HepG2 (cell line): ENCODE measurements at regions not wholly inside any gene's neighbourhood (a gene's known extent, or its start where the extent isn't known, plus 50 kb on each side); places are given as distances from the start of the nearest gene placed in this dataset.

Experiments
- ATAC-seq: fragments of 200-7000 bp; cut with Tn5 transposase; 3 replicates; pipeline ENCODE4 v1.9.1; 2020; ENCODE audit warnings: mild to moderate bottlenecking, moderate library complexity
- BruUV-seq: library from RNA; stranded (reverse); fragments of 400-500 nt; replicated peaks from 2 replicates; lab custom pipeline; 2021; lab: Mats Ljungman, UMichigan
- CTCF ChIA-PET: fragments of 300-600 bp; formaldehyde crosslinking; extraction: SDS; loops from one replicate; lab custom pipeline; 2021; ENCODE audit warnings: low total read pairs, inconsistent platforms, low intra/inter-chr PET ratio; lab: Yijun Ruan, JAX
- POLR2A ChIA-PET: fragments of 350-600 bp; sonication (Branson Sonifier 250); formaldehyde crosslinking; loops from one replicate; lab custom pipeline; 2020; ENCODE audit warnings: antibody characterized with exemption, inconsistent platforms; lab: Yijun Ruan, JAX
- DNase-seq: peaks from one replicate; pipeline ENCODE4 v3.0.0-alpha.2; 2015; ENCODE audit warnings: low spot score
- FAIRE-seq: peaks from 3 replicates; lab custom pipeline; 2011; peaks lifted over from hg19 to GRCh38; lab: Jason Lieb, UNC
- H2AFZ ChIP-seq: one replicate; pipeline ENCODE4 v1.6.1; 2011; ENCODE audit warnings: low read length, inconsistent platforms
- H3K27ac ChIP-seq: fragments of 300-600 bp; 3 replicates; pipeline ENCODE4 v1.8.0; 2011; ENCODE audit warnings: mixed run types, mild to moderate bottlenecking, mixed read lengths, low read length, inconsistent platforms; ENCODE audit not compliant: insufficient read depth; ENCODE audit errors: extremely low read length
- H3K27me3 ChIP-seq, 2 experiments: fragments of 200-600 bp in 1 of 2; 2 replicates in 1 of 2; 3 replicates in 1 of 2; pipeline versions ENCODE4 v1.6.0 to v1.8.0; 2011; ENCODE audit warnings: low read length in 2 of 2, mild to moderate bottlenecking in 2 of 2, moderate library complexity in 2 of 2, inconsistent platforms in 1 of 2; ENCODE audit not compliant: insufficient read depth in 2 of 2, control insufficient read depth in 1 of 2
- H3K36me3 ChIP-seq, 2 experiments: fragments of 200-600 bp in 1 of 2; replicated peaks in 1 of 2; 2 replicates in 1 of 2; 3 replicates in 1 of 2; pipeline versions ENCODE4 v1.5.1 to v1.8.0; 2011; ENCODE audit warnings: low read length in 2 of 2, inconsistent platforms in 1 of 2; ENCODE audit not compliant: insufficient read depth in 2 of 2, control insufficient read depth in 1 of 2
- H3K4me1 ChIP-seq: 2 replicates; pipeline ENCODE4 v1.5.1; 2012; ENCODE audit warnings: low read length, inconsistent platforms; ENCODE audit not compliant: insufficient read depth
- H3K4me2 ChIP-seq: 2 replicates; pipeline ENCODE4 v1.6.0; 2011; ENCODE audit warnings: low read depth, low read length, inconsistent platforms
- H3K4me3 ChIP-seq, 3 experiments: fragments of 200-600 bp in 1 of 3; sonication (generic), shearing (Covaris generic) in 1 of 3; replicated peaks in 1 of 3; 2 replicates each; pipeline ENCODE4 v1.5.1; 2011 to 2016; ENCODE audit warnings: low read length in 3 of 3, inconsistent platforms in 2 of 3, low read depth in 2 of 3, mild to moderate bottlenecking in 2 of 3, control low read depth in 1 of 3, mixed read lengths in 1 of 3; ENCODE audit not compliant: insufficient read depth in 1 of 3
- H3K79me2 ChIP-seq: one replicate; pipeline ENCODE4 v1.6.1; 2011; ENCODE audit warnings: low read length, inconsistent platforms; ENCODE audit not compliant: insufficient read depth
- H3K9ac ChIP-seq: 2 replicates; pipeline ENCODE4 v1.6.0; 2011; ENCODE audit warnings: mild to moderate bottlenecking, low read depth, low read length, inconsistent platforms; ENCODE audit not compliant: insufficient read depth
- H3K9me3 ChIP-seq: 2 replicates; pipeline ENCODE4 v1.5.1; 2012; ENCODE audit warnings: mild to moderate bottlenecking, low read length
- H4K20me1 ChIP-seq: 2 replicates; pipeline ENCODE4 v1.6.0; 2011; ENCODE audit warnings: inconsistent platforms, mild to moderate bottlenecking, low read length, moderate library complexity; ENCODE audit not compliant: insufficient read depth
- DNMT3B ChIP-seq: conservative IDR thresholded peaks from 2 replicates; pipeline ENCODE4 v1.6.1; 2016; ENCODE audit warnings: missing biosample characterization, control low read depth
- FOXP4 ChIP-seq: sonication (generic); formaldehyde crosslinking; IDR thresholded peaks from 2 replicates; pipeline ENCODE4 v1.4.0; 2020; ENCODE audit warnings: missing genetic modification reagents
- GTF2F1 ChIP-seq: fragments of 150-350 bp; IDR thresholded peaks from 2 replicates; pipeline ENCODE4 v1.6.1; 2014; ENCODE audit warnings: low read length
- GZF1 ChIP-seq: sonication (generic); formaldehyde crosslinking; IDR thresholded peaks from 2 replicates; pipeline ENCODE4 v1.5.1; 2020; ENCODE audit warnings: mild to moderate bottlenecking, missing genetic modification reagents
- HIVEP1 ChIP-seq: sonication (generic); formaldehyde crosslinking; IDR thresholded peaks from 2 replicates; pipeline ENCODE4 v1.4.0; 2020; ENCODE audit warnings: mild to moderate bottlenecking, missing genetic modification reagents
- HMG20B ChIP-seq: conservative IDR thresholded peaks from 2 replicates; pipeline ENCODE4 v1.6.1; 2016; ENCODE audit warnings: missing genetic modification reagents, missing compliant biosample characterization
- POLR2A ChIP-seq, 2 experiments: IDR thresholded peaks; 2 replicates each; pipeline ENCODE4 v1.6.1; 2011; ENCODE audit warnings: low read depth in 2 of 2, low read length in 2 of 2, mild to moderate bottlenecking in 1 of 2, moderate library complexity in 1 of 2; ENCODE audit not compliant: insufficient read depth in 1 of 2
- SNAPC2 ChIP-seq: sonication (generic); formaldehyde crosslinking; IDR thresholded peaks from 2 replicates; pipeline ENCODE4 v1.8.1; 2022; ENCODE audit warnings: mild to moderate bottlenecking, missing genetic modification reagents
- ZEB1 ChIP-seq: IDR thresholded peaks from 2 replicates; pipeline ENCODE4 v1.6.1; 2012; ENCODE audit warnings: mild to moderate bottlenecking, low read depth, inconsistent platforms; ENCODE audit not compliant: insufficient replicate concordance
- ZKSCAN5 ChIP-seq: sonication (generic); formaldehyde crosslinking; IDR thresholded peaks from 2 replicates; pipeline ENCODE4 v1.5.1; 2020; ENCODE audit warnings: mild to moderate bottlenecking, missing genetic modification reagents
- ZNF367 ChIP-seq: sonication (generic); formaldehyde crosslinking; IDR thresholded peaks from 2 replicates; pipeline ENCODE4 v1.4.0; 2020; ENCODE audit warnings: missing genetic modification reagents, borderline replicate concordance
- ZNF549 ChIP-seq: sonication (generic); formaldehyde crosslinking; IDR thresholded peaks from 2 replicates; pipeline ENCODE4 v1.5.0; 2020; ENCODE audit warnings: missing genetic modification reagents
- WGBS: methylation state at CpG from one replicate; pipeline ENCODE4 v1.1.6; 2017; ENCODE audit warnings: low lambda C conversion rate; 5-methylcytosine and 5-hydroxymethylcytosine counted together
- in situ Hi-C: cut with HindIII; loops from 2 replicates; pipeline ENCODE4 v1.10.0; 2017; ENCODE audit warnings: low pct_unique_long_range_greater_than_20kb; ENCODE audit not compliant: extremely low pct_ligation_motif_present
- intact Hi-C: fragments of 100-400 bp; cut with micrococcal nuclease; formaldehyde crosslinking; loops from one replicate; pipeline ENCODE4 v1.10.0; 2022; ENCODE audit not compliant: unreplicated experiment
- TF ChIP-seq, protein P1 (sequence below): IDR thresholded peaks from 2 replicates; pipeline ENCODE4 v1.6.1; 2016; ENCODE audit warnings: low read depth, missing genetic modification reagents, missing compliant biosample characterization
- TF ChIP-seq, protein P2 (sequence below): sonication (generic); formaldehyde crosslinking; IDR thresholded peaks from 2 replicates; pipeline ENCODE4 v1.5.1; 2020; ENCODE audit warnings: mild to moderate bottlenecking, missing genetic modification reagents

- no peak for ATAC-seq
- no peak overlapping the region for H2AFZ ChIP-seq
These were observed 208.5 kb upstream of the NRP1 start for GRCh38 chr10:33542752-33543505.

More at GRCh38 chr10:33542752-33543505, 208.5 kb upstream of the NRP1 start:
- TF ChIP-seq ZKSCAN5, result no peak
- TF ChIP-seq, protein P1, sequence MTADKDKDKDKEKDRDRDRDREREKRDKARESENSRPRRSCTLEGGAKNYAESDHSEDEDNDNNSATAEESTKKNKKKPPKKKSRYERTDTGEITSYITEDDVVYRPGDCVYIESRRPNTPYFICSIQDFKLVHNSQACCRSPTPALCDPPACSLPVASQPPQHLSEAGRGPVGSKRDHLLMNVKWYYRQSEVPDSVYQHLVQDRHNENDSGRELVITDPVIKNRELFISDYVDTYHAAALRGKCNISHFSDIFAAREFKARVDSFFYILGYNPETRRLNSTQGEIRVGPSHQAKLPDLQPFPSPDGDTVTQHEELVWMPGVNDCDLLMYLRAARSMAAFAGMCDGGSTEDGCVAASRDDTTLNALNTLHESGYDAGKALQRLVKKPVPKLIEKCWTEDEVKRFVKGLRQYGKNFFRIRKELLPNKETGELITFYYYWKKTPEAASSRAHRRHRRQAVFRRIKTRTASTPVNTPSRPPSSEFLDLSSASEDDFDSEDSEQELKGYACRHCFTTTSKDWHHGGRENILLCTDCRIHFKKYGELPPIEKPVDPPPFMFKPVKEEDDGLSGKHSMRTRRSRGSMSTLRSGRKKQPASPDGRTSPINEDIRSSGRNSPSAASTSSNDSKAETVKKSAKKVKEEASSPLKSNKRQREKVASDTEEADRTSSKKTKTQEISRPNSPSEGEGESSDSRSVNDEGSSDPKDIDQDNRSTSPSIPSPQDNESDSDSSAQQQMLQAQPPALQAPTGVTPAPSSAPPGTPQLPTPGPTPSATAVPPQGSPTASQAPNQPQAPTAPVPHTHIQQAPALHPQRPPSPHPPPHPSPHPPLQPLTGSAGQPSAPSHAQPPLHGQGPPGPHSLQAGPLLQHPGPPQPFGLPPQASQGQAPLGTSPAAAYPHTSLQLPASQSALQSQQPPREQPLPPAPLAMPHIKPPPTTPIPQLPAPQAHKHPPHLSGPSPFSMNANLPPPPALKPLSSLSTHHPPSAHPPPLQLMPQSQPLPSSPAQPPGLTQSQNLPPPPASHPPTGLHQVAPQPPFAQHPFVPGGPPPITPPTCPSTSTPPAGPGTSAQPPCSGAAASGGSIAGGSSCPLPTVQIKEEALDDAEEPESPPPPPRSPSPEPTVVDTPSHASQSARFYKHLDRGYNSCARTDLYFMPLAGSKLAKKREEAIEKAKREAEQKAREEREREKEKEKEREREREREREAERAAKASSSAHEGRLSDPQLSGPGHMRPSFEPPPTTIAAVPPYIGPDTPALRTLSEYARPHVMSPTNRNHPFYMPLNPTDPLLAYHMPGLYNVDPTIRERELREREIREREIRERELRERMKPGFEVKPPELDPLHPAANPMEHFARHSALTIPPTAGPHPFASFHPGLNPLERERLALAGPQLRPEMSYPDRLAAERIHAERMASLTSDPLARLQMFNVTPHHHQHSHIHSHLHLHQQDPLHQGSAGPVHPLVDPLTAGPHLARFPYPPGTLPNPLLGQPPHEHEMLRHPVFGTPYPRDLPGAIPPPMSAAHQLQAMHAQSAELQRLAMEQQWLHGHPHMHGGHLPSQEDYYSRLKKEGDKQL (CRISPR knock-in tag), result no peak
- no peak for TF ChIP-seq FOXP4 (CRISPR knock-in tag)
- no peak for TF ChIP-seq SNAPC2 (CRISPR knock-in tag)
- TF ChIP-seq GTF2F1, result no peak
- no peak for TF ChIP-seq HIVEP1 (CRISPR knock-in tag)
- TF ChIP-seq ZEB1, result no peak
- TF ChIP-seq ZNF367 (CRISPR knock-in tag), result no peak
- no peak for TF ChIP-seq HMG20B (CRISPR knock-in tag)
- TF ChIP-seq POLR2A (IDR thresholded peaks at IDR 0.05; ENCODE audit: insufficient read depth in 1 of 2, low read depth in 2 of 2, low read length in 2 of 2), result no peak
- TF ChIP-seq GZF1 (CRISPR knock-in tag), result no peak
- TF ChIP-seq, protein P2, sequence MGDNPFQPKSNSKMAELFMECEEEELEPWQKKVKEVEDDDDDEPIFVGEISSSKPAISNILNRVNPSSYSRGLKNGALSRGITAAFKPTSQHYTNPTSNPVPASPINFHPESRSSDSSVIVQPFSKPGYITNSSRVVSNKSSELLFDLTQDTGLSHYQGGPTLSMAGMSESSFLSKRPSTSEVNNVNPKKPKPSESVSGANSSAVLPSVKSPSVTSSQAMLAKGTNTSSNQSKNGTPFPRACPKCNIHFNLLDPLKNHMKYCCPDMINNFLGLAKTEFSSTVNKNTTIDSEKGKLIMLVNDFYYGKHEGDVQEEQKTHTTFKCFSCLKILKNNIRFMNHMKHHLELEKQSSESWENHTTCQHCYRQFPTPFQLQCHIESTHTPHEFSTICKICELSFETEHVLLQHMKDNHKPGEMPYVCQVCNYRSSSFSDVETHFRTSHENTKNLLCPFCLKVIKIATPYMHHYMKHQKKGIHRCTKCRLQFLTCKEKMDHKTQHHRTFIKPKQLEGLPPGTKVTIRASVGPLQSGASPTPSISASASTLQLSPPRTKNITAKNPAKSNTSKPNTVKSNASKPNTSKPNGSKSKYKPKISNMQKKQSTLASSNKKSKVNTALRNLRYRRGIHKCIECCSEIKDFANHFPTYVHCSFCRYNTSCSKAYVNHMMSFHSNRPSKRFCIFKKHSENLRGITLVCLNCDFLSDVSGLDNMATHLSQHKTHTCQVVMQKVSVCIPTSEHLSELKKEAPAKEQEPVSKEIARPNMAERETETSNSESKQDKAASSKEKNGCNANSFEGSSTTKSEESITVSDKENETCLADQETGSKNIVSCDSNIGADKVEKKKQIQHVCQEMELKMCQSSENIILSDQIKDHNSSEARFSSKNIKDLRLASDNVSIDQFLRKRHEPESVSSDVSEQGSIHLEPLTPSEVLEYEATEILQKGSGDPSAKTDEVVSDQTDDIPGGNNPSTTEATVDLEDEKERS (CRISPR knock-in tag), result no peak
- TF ChIP-seq DNMT3B (CRISPR knock-in tag), result no peak
- no peak for TF ChIP-seq ZNF549 (CRISPR knock-in tag)
- no peaks in the 10 kb centered on the region; a peak in 1 of 5 replicates for H3K27me3 ChIP-seq
- WGBS, result 7% methylated on average over 2 of the region's 2 CpGs
- no peaks in the 10 kb centered on the region for H3K79me2 ChIP-seq
- no TSS peak for BruUV-seq
- no peaks in the 10 kb centered on the region for H3K4me1 ChIP-seq
- H3K36me3 ChIP-seq, result no peaks in the 10 kb centered on the region
- H3K9ac ChIP-seq, result no peak overlapping the region
- FAIRE-seq (no peak), DNase-seq (no peak)
- H3K4me3 ChIP-seq, result no peak overlapping the region
- no peaks in the 10 kb centered on the region for H4K20me1 ChIP-seq
- H3K9me3 ChIP-seq, result no peaks in the 10 kb centered on the region
- CTCF ChIA-PET, result no interaction called here
- no peak overlapping the region for H3K4me2 ChIP-seq
- in situ Hi-C loops (no loop called here), intact Hi-C loops (no loop called here)
- POLR2A ChIA-PET, result no interaction called here
- H3K27ac ChIP-seq, result no peak overlapping the region
